ENCODE measurements at regions not wholly inside any gene's neighbourhood (a gene's known extent, or its start where the extent isn't known, plus 50 kb on each side); places are given as distances from the start of the nearest gene placed in this dataset.

GRCh38 chr20:6623989-6624388 is 143.5 kb upstream of the BMP2 start:
- Histone ChIP-seq H3K4me3 (ENCODE audit: low read length) (no peak overlapping the region), H3K36me3 (ENCODE audit: control insufficient read depth, insufficient read depth, low read length) (no peaks in the 10 kb centered on the region), H3K27me3 (ENCODE audit: control insufficient read depth, insufficient read depth, low read length) (no peaks in the 10 kb centered on the region), H3K27ac (ENCODE audit: low read length) (peak overlapping the region; percentile 56), H3K9me3 (ENCODE audit: control insufficient read depth, insufficient read depth, low read length) (no peaks in the 10 kb centered on the region), H3K4me1 (ENCODE audit: control insufficient read depth, insufficient read depth, low read length) (peaks cover 8% of the 10 kb centered on the region)
- no peaks in the 10 kb centered on the region for H3K36me3 Mint-ChIP-seq
- DNase-seq, result no peak
- TF ChIP-seq CTCF (IDR thresholded peaks at IDR 0.05), result no peak
- H3K9me3 Mint-ChIP-seq, result no peaks in the 10 kb centered on the region
- H3K27ac Mint-ChIP-seq, result peak overlapping the region; percentile 77 to 80
- peak; percentile 69 to 91 (median 72) for ATAC-seq
- whole genome bisulfite sequencing (ENCODE audit: insufficient coverage), result 4% methylated on average over 3 of the region's 3 CpGs
- H3K4me1 Mint-ChIP-seq, result peaks cover 28 to 39% of the 10 kb centered on the region in 2 donors
- peak overlapping the region; percentile 72 for H3K4me3 Mint-ChIP-seq
- intact Hi-C loops (cut with micrococcal nuclease), result no loop called here
- H3K27me3 Mint-ChIP-seq (ENCODE audit: low read depth in 2 of 2), result peaks cover 0 to under 1% of the 10 kb centered on the region in 2 donors

- H3K4me1 Mint-ChIP-seq, result peaks cover 28 to 39% of the 10 kb centered on the region in 2 donors
- no peak for DNase-seq
- no peak overlapping the region for H3K27ac Mint-ChIP-seq
- no peak overlapping the region for H3K27ac ChIP-seq (ENCODE audit: low read length)
- H3K4me1 ChIP-seq (ENCODE audit: control insufficient read depth, insufficient read depth, low read length), result peaks cover 8% of the 10 kb centered on the region
- H3K36me3 Mint-ChIP-seq, result no peaks in the 10 kb centered on the region
- H3K9me3 ChIP-seq (ENCODE audit: control insufficient read depth, insufficient read depth, low read length), result no peaks in the 10 kb centered on the region
- no peaks in the 10 kb centered on the region for H3K9me3 Mint-ChIP-seq
- no peaks in the 10 kb centered on the region for H3K27me3 Mint-ChIP-seq (ENCODE audit: low read depth in 2 of 2)
- no peak for ATAC-seq
- TF ChIP-seq CTCF (IDR thresholded peaks at IDR 0.05), result no peak
- intact Hi-C loops (cut with micrococcal nuclease), result no loop called here
- no peak overlapping the region for H3K4me3 ChIP-seq (ENCODE audit: low read length)
- H3K4me3 Mint-ChIP-seq, result no peak overlapping the region
- no peaks in the 10 kb centered on the region for H3K36me3 ChIP-seq (ENCODE audit: control insufficient read depth, insufficient read depth, low read length)
- no peaks in the 10 kb centered on the region for H3K27me3 ChIP-seq (ENCODE audit: control insufficient read depth, insufficient read depth, low read length)
Measured at GRCh38 chr20:6622041-6622440, 145.4 kb upstream of the BMP2 start.

GRCh38 chr20:6618051-6618450 is 149.4 kb upstream of the BMP2 start:
- no peak overlapping the region for H3K27ac Mint-ChIP-seq
- ATAC-seq (no peak), DNase-seq (no peak)
- no peaks in the 10 kb centered on the region for H3K36me3 Mint-ChIP-seq
- no peak for TF ChIP-seq CTCF (IDR thresholded peaks at IDR 0.05)
- intact Hi-C loops (cut with micrococcal nuclease), result no loop called here
- peaks cover 26 to 34% of the 10 kb centered on the region in 2 donors for H3K4me1 Mint-ChIP-seq
- H3K9me3 ChIP-seq (ENCODE audit: control insufficient read depth, insufficient read depth, low read length), result no peaks in the 10 kb centered on the region
- H3K36me3 ChIP-seq (ENCODE audit: control insufficient read depth, insufficient read depth, low read length), result no peaks in the 10 kb centered on the region
- H3K9me3 Mint-ChIP-seq, result no peaks in the 10 kb centered on the region
- H3K4me1 ChIP-seq (ENCODE audit: control insufficient read depth, insufficient read depth, low read length), result peaks cover 13% of the 10 kb centered on the region
- WGBS (ENCODE audit: insufficient coverage), result no CpG with 5 or more reads among the region's 2 CpGs
- H3K4me3 Mint-ChIP-seq, result no peak overlapping the region
- H3K27me3 Mint-ChIP-seq (ENCODE audit: low read depth in 2 of 2), result no peaks in the 10 kb centered on the region
- H3K27ac ChIP-seq (ENCODE audit: low read length), result no peak overlapping the region
- no peaks in the 10 kb centered on the region for H3K27me3 ChIP-seq (ENCODE audit: control insufficient read depth, insufficient read depth, low read length)
- no peak overlapping the region for H3K4me3 ChIP-seq (ENCODE audit: low read length)

- H3K9me3 Mint-ChIP-seq, result peaks cover 3 to 4% of the 10 kb centered on the region in 2 donors
- peaks cover 30 to 38% of the 10 kb centered on the region in 2 donors for H3K4me1 Mint-ChIP-seq
- peaks cover 8% of the 10 kb centered on the region for H3K4me1 ChIP-seq (ENCODE audit: control insufficient read depth, insufficient read depth, low read length)
- no peaks in the 10 kb centered on the region for H3K27me3 Mint-ChIP-seq (ENCODE audit: low read depth in 2 of 2)
- intact Hi-C loops (cut with micrococcal nuclease), result no loop called here
- H3K4me3 Mint-ChIP-seq, result no peak overlapping the region
- H3K9me3 ChIP-seq (ENCODE audit: control insufficient read depth, insufficient read depth, low read length), result no peaks in the 10 kb centered on the region
- H3K27ac ChIP-seq (ENCODE audit: low read length), result no peak overlapping the region
- DNase-seq, result no peak
- H3K36me3 ChIP-seq (ENCODE audit: control insufficient read depth, insufficient read depth, low read length), result no peaks in the 10 kb centered on the region
- no peak for TF ChIP-seq CTCF (IDR thresholded peaks at IDR 0.05)
- no peaks in the 10 kb centered on the region for H3K27me3 ChIP-seq (ENCODE audit: control insufficient read depth, insufficient read depth, low read length)
- H3K36me3 Mint-ChIP-seq, result no peaks in the 10 kb centered on the region
- no peak overlapping the region for H3K4me3 ChIP-seq (ENCODE audit: low read length)
- H3K27ac Mint-ChIP-seq, result no peak overlapping the region
- no peak for ATAC-seq
- 70% methylated on average over 1 of the region's 1 CpG for WGBS (ENCODE audit: insufficient coverage)
Measured at GRCh38 chr20:6616421-6616820, 151.1 kb upstream of the BMP2 start.

Measured in natural killer cell (primary cell).